ENCODE measurements at regions not wholly inside any gene's neighbourhood (a gene's known extent, or its start where the extent isn't known, plus 50 kb on each side); places are given as distances from the start of the nearest gene placed in this dataset.

GRCh38 chr1:181412746-181413145 is 70.6 kb upstream of the CACNA1E start:
- in situ Hi-C loops (cut with HindIII; ENCODE audit: low sequenced_read_pairs), result loop anchor here (25.0 kb wide), 1 partner anchor 200 kb away; no protein-coding TSS in a partner anchor

GRCh38 chr1:181413195-181413815 is 70.0 kb upstream of the CACNA1E start:
- TF ChIP-seq, protein P1, sequence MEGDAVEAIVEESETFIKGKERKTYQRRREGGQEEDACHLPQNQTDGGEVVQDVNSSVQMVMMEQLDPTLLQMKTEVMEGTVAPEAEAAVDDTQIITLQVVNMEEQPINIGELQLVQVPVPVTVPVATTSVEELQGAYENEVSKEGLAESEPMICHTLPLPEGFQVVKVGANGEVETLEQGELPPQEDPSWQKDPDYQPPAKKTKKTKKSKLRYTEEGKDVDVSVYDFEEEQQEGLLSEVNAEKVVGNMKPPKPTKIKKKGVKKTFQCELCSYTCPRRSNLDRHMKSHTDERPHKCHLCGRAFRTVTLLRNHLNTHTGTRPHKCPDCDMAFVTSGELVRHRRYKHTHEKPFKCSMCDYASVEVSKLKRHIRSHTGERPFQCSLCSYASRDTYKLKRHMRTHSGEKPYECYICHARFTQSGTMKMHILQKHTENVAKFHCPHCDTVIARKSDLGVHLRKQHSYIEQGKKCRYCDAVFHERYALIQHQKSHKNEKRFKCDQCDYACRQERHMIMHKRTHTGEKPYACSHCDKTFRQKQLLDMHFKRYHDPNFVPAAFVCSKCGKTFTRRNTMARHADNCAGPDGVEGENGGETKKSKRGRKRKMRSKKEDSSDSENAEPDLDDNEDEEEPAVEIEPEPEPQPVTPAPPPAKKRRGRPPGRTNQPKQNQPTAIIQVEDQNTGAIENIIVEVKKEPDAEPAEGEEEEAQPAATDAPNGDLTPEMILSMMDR (IDR thresholded peaks at IDR 0.05; ENCODE audit: low read depth, low read length), result no peak
- DNase-seq (ENCODE audit: low read depth, low spot score), result no peak
- in situ Hi-C loops (cut with HindIII; ENCODE audit: low sequenced_read_pairs), result loop anchor here (25.0 kb wide), 1 partner anchor 201 kb away; no protein-coding TSS in a partner anchor
- no peak overlapping the region for H3K4me3 ChIP-seq (ENCODE audit: low read depth, low read length)

More at GRCh38 chr1:181412746-181413145, 70.6 kb upstream of the CACNA1E start:
- no peak overlapping the region for H3K4me3 ChIP-seq (ENCODE audit: low read depth, low read length)
- no peak for DNase-seq (ENCODE audit: low read depth, low spot score)
- TF ChIP-seq, protein P1 (IDR thresholded peaks at IDR 0.05; ENCODE audit: low read depth, low read length), result no peak

DNA sequence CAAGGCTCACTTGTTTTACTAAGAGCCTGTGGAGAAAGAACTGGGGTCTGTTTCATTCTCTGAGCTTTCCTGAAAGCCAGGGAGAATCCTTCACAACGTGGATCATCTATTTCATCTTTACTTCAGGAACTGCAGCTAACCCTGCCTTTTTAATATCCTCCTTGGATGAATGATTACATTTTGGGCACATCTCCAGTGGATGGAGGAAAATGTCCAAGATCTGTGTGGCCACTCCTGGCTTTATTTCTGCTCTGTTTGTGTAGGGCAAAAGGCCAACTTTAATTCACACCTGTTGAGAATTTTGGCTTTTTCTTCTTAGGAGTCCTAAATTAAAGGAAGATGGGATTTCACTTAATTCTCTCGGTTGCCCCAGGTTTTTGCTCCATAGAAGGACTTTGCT is 69.5 kb upstream of the CACNA1E start:
- no peak overlapping the region for H3K4me3 ChIP-seq (ENCODE audit: low read depth, low read length)
- in situ Hi-C loops (cut with HindIII; ENCODE audit: low sequenced_read_pairs), result loop anchor here (25.0 kb wide), 1 partner anchor 202 kb away; no protein-coding TSS in a partner anchor
- TF ChIP-seq, protein P1 (IDR thresholded peaks at IDR 0.05; ENCODE audit: low read depth, low read length), result no peak
- DNase-seq (ENCODE audit: low read depth, low spot score), result no peak

- no peak for DNase-seq (ENCODE audit: low read depth, low spot score)
- TF ChIP-seq, protein P1 (IDR thresholded peaks at IDR 0.05; ENCODE audit: low read depth, low read length), result no peak
- H3K4me3 ChIP-seq (ENCODE audit: low read depth, low read length), result no peak overlapping the region
- in situ Hi-C loops (cut with HindIII; ENCODE audit: low sequenced_read_pairs), result loop anchor here (25.0 kb wide), 1 partner anchor 204 kb away; no protein-coding TSS in a partner anchor
These were observed 67.0 kb upstream of the CACNA1E start for GRCh38 chr1:181416268-181416860.

DNA sequence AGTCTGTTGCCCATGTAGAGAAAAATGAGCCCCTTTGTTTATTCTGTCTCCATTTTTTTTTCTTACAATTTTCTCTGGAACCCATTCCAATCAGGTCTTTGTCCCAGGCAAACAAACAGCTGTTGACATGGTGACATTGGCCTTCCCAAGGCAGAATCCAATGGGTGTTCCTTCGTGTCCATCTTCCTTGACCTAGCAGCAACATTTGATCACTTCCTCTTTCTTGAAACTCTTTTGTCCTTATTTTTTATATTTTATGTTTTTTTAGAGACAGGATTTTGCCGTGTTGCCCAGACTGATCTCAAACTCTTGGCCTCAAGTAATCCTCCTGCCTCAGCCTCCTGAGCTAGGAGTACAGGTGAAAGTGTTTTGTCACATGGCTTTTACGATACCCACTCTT is 65.4 kb upstream of the CACNA1E start:
- TF ChIP-seq, protein P1 (IDR thresholded peaks at IDR 0.05; ENCODE audit: low read depth, low read length), result no peak
- DNase-seq (ENCODE audit: low read depth, low spot score), result no peak
- in situ Hi-C loops (cut with HindIII; ENCODE audit: low sequenced_read_pairs), result loop anchor here (25.0 kb wide), 1 partner anchor 206 kb away; no protein-coding TSS in a partner anchor
- H3K4me3 ChIP-seq (ENCODE audit: low read depth, low read length), result no peak overlapping the region

DNA sequence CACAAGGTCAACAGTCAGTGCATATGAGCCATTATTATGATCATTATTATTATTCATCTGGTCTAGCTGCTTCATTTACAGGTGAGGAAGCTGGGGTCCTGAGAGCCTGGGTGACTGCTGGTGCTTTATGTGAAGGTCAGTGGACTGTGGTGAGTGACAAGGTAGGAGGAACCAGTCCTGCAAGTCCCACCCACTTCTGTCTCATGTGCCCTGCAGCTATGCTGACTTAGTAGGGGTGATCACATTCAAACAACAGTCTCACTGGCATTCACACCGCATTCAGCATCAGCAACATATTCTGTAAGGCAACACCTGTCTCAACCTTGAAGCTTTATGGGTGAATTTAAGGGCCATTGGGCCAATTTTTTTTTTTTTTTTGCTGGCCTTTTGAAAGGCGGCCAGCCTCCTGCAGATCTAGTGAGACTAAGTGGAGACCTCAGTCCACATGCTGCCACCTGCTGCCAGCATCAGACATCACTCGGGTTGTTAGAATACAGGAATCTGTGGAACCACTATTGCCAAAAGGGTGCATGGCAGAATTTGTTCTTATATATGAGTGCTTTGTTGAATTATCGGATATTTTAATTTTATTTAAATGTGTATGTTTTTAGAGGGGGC is 59.9 kb upstream of the CACNA1E start:
- TF ChIP-seq, protein P1 (IDR thresholded peaks at IDR 0.05; ENCODE audit: low read depth, low read length), result peak; percentile 47
- in situ Hi-C loops (cut with HindIII; ENCODE audit: low sequenced_read_pairs), result loop anchor here (25.0 kb wide), 1 partner anchor 211 kb away; no protein-coding TSS in a partner anchor
- H3K4me3 ChIP-seq (ENCODE audit: low read depth, low read length), result no peak overlapping the region
- peak; percentile 27 for DNase-seq (ENCODE audit: low read depth, low spot score)
